HG03520 (cell line): ENCODE measurements at regions not wholly inside any gene's neighbourhood (a gene's known extent, or its start where the extent isn't known, plus 50 kb on each side); places are given as distances from the start of the nearest gene placed in this dataset.

Source experiments
- ATAC-seq: cut with Tn5 transposase; IDR thresholded peaks from one replicate; pipeline ENCODE4 v1.9.1; 2021; ENCODE audit warnings: mild to moderate bottlenecking, moderate library complexity; ENCODE audit not compliant: unreplicated experiment

GRCh38 chr3:107258300-107258699 lies 118.9 kb upstream of the CCDC54 start:
- no peak for ATAC-seq

- ATAC-seq: no peak
Measured at GRCh38 chr3:107260207-107260606, 117.0 kb upstream of the CCDC54 start.

DNA sequence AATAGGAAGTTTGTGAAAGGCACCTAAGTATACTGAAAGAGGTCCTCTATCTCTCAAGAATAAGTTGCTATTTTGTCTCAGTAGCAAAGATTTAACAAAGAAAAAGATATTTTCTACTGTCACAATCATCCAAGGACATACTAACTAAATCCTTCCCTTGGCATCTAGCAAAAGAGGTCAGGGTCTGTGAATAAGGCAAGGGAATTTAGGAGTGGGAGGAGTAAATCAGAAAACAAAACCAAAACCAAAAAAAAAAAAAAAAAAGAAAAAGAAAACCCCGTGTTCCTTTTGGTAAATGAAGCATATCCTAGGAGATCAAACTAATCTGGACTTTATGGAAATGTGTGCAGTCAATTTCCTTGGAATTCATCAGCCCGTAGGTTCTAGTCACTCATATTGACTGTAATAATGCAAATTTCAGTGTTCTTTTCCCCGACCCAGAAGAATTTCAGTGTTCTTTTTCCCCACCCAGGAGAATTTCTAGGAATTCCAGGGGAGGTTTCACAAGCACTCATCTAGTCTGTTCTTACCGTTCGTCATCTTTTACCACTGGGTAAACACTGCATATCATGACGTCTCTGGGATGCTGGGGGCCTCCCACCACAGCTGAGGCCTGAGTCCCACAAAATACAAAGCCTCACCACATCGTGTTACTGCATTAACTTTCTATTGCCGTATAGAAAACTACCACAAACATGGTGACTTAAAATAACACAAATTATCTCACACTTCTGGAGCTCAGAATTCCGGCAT lies 113.8 kb upstream of the CCDC54 start:
- ATAC-seq: no peak

DNA sequence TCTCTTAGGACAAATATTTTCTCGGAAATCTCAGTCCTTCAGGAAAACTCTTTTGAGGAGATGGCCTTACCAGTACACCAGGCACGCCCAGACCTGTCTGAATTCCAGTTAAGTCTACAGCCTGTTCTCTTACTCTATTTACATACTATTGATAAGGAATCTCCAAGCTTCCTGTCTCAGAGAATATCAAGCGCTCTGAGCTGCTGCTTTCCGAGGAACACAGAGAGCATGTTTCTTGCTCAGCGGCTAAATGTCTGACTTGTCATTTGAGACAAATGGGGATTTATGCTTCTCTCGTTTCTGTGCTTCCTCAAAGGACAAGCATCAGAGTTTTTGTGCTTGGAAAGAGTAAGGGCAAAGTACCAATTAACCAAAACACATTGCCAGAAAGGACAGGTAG lies 112.4 kb upstream of the CCDC54 start:
- no peak for ATAC-seq

- no peak for ATAC-seq
Measured at GRCh38 chr3:107265526-107265925, 111.7 kb upstream of the CCDC54 start.

- ATAC-seq: no peak
Measured at GRCh38 chr3:107268469-107268868, 108.8 kb upstream of the CCDC54 start.

GRCh38 chr3:107269136-107269535 lies 108.1 kb upstream of the CCDC54 start:
- no peak for ATAC-seq

DNA sequence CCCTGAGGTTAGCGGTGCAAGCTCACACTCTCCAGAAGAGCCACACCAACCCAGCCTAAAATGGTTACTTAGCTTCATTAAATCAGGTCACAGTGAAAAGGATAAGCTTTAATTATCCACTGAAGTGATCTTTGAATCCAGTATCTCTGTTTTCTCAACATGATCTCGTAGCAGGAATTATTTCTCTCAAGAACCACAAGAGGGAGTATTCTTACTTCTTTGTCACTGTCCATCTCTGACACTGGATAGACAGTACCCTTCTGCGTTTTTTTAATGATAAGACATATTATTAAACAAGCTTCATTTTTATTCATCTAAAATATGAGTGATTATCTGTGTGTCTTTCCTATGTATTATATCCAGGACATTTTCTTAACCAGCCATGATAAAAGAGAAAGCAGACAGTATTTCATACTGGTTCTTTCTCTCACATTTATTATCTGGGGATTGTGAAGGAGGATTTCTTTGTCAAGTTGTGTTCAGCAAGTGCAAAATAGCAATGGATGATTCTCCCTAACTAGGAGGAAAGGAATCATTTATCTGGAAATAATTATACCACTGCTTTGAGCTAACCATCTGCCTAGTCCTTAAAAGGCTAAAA lies 105.4 kb upstream of the CCDC54 start:
- ATAC-seq: peak; percentile 52

DNA sequence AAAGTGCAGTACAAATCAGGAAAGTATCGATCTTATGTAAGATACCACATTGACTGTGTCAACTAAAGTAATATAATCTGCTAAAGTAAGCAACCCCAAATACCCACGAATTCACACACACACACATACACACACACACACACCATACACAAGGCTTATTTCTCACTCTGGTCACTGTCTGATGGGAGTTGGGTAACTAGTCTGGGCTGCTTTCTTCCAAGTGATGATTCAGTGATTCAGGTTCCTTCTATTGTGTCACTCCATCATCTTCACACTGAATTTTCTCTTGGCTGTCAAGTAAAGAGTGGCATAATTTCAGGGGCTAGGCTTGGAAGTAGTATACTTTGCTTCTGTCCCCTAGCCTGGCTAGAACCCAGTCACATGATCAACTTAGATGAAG lies 104.8 kb upstream of the CCDC54 start:
- no peak for ATAC-seq

GRCh38 chr3:107272885-107273284 lies 104.4 kb upstream of the CCDC54 start:
- ATAC-seq: no peak

- no peak for ATAC-seq
Measured at GRCh38 chr3:107273771-107274170, 103.5 kb upstream of the CCDC54 start.

DNA sequence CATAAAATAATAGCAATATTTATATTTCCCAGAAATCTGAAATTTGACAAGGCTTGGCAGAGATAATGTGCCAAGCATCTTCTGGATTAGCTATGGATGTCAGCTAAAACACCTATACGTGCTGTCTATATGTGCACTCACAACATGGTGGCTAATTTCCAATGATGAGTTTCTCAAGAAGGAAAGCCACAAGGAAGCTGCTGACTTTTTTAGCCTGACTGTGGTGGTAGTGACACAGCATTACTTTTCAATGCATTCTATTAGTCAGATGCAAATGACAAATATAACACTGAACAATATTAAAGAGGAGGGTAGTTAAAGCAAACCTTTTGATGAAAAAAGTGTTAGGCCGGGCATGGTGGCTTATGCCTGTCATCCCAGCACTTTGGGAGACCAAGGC lies 101.7 kb upstream of the CCDC54 start:
- ATAC-seq: no peak

DNA sequence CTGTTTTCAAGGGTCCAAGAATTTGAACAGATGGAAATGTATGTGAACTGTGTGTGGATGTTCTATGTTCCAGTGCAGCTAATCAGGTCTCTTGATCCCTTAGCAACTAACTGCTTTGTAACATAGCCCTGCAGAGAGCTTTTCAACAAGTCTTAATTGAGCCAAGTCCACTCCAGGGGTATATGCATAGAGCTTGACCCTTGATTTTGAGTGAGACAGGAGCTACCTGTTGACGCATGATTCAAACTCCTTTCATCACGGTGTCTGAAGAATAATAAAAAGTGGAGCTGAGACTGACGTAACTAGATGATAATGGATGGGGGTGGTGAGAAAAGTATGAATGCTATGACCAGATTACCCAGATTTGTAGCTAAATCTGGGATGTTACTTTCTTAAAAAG lies 93.3 kb upstream of the CCDC54 start:
- no peak for ATAC-seq

DNA sequence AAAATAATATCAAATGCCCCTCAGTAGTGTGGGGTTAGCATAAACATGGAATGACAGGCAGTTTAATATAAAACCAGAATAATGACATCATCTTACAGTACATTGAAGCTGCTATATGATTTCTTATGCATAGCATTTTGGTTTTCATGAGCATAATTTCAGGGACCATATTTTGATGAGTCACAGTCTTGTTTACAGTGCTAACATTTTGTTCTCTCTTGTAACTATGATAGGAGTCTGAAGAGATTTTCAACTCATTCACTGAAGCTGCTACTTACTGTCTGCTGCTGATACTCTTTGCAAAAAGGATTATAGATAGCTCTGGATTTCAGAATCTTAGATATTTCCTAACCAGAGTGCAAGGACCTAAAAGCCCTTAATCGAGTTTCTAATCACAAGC lies 92.6 kb upstream of the CCDC54 start:
- no peak for ATAC-seq

DNA sequence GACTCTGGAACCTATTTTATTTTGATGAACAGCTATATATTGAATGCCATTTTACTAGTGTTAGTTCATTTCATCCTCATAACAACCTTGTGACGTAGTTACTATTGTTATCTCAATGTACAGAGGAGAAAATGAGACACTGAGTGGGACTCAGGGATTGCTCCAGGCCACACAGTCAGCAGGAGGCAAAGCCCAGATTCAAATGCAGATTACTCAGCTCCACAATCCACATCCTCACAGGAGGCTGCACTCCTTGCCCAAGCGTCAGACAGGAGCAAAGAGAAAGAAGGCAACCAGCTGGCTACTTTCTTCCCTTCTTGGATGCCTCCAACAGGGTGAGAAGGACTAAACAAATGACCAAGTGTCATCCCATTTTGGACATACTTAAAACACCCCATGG lies 92.0 kb upstream of the CCDC54 start:
- no peak for ATAC-seq

DNA sequence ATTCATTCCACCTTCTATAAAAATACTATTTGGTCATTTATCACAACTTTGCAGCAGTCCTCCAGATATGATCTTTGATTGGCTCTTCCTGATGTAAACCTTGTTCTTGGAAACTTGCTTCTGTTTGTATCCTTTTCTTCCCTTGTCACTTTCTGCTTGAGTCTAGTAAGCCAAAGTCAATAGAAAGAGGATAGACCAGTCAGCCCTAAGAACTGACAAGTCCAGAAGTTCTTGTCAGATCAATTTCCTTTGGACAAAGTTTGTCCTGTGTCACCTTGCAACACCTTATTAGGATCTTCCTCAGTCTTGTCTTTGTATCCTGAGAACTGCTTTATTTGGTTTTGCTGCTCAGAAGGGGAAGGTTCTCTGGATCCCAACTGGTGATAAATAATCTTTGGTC lies 87.9 kb upstream of the CCDC54 start:
- ATAC-seq: no peak

DNA sequence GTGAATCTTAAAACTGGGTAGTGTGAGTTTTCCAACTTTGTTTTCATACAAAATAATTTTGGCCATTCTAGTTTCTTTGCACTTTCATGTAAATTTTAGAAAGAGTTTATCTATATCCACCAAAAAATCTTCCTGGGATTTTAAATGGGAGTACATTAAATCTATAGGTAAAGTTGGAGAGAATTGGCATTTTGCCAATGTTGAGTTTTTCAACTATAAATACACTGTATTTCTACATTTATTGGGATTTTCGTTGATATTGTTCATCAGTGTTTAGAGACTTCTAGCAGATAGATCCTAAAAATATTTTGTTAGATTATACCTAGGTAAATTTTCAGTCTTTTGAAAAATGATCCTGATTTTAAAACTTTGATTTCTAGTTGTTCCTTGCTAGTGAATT lies 83.1 kb upstream of the CCDC54 start:
- no peak for ATAC-seq

DNA sequence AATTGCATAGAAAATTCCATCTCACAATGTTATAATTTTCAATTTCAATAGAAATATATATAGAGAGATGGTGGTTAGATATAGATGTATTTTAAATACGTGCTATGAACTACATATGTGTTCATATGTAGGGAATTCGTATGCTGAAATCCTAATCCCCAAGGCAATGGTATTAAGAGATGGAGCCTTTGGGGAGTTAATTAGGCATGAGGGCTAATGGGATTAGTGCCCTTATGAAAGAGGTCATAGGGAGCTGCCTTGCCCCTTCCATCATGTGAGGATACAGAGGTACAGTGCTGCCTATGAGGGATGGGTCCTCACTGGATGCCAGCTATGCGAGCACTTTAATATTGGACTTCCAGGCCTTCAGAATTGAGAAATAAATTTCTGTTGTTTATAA lies 79.6 kb upstream of the CCDC54 start:
- no peak for ATAC-seq

DNA sequence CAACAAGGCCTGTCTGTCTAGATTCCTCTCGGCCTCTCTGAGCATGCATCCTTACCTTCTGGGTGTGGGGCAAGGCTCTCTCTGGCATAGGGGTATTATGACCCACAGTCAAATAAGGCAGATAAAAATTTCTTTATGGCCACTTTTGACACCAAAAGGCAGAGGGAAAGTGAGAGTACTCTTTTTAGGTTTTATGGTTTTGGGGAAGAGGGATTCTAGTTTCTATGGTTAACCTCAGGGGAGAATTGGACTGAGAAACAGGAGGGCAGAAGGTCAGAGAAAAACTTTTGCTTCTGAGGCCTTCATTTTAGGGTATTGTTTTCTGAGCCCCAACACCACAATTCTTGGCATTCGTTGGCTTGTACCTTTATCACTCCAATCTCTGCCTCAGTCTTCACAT lies 70.0 kb upstream of the CCDC54 start:
- no peak for ATAC-seq

- no peak for ATAC-seq
Measured at GRCh38 chr3:107308716-107309115, 68.5 kb upstream of the CCDC54 start.

GRCh38 chr3:107309312-107309711 lies 67.9 kb upstream of the CCDC54 start:
- no peak for ATAC-seq

- no peak for ATAC-seq
Measured at GRCh38 chr3:107313711-107314110, 63.5 kb upstream of the CCDC54 start.

DNA sequence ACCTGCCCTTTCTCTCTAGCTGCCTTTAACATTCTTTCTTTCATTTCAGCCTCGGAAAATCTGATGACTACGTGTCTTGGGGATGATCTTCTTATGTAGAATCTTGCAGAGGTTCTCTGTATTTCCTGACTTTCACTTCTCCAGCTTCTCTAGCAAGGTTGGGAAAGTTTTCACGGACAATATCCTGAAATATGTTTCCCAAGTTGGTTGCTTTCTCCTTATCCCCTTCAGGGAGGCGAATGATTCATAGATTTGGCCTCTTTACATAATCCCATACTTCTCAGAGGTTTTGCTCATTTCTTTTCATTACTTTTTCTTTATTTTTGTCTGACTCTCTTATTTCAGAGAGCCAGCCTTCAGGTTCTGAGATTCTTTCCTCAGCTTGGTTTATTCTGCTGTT lies 62.1 kb upstream of the CCDC54 start:
- no peak for ATAC-seq
